ENCODE measurements at regions not wholly inside any gene's neighbourhood (a gene's known extent, or its start where the extent isn't known, plus 50 kb on each side); places are given as distances from the start of the nearest gene placed in this dataset.

DNA sequence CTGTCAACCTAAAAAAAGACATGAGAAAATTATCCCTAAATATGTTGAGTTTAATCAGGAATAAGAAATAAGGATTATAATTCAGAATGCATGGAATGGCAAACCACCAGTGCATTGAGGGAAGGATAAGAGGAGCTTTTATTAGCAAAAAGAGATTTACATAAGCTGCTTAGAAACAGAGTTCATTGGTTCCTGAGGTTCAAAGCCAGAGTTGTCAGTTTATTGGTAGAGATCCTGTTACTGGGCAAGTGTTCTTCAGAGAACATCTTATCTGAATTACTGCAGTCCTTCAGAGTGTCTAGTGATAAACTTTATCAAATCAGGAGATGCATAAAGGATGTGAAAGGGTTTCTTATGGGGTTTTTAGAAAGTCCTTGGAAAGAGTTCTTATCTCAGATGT, 76.0 kb upstream of the MEX3C start:
- no peak for DNase-seq (ENCODE audit: low read depth in 1 of 2, low spot score in 1 of 2)
- Histone ChIP-seq H3K27me3 (ENCODE audit: insufficient read depth, poor library complexity, severe bottlenecking) (no peaks in the 10 kb centered on the region), H3K4me3 (replicated peaks; ENCODE audit: insufficient read depth, low read length) (no peak overlapping the region), H3K27ac (replicated peaks) (no peak overlapping the region)
- TF ChIP-seq, protein P1, sequence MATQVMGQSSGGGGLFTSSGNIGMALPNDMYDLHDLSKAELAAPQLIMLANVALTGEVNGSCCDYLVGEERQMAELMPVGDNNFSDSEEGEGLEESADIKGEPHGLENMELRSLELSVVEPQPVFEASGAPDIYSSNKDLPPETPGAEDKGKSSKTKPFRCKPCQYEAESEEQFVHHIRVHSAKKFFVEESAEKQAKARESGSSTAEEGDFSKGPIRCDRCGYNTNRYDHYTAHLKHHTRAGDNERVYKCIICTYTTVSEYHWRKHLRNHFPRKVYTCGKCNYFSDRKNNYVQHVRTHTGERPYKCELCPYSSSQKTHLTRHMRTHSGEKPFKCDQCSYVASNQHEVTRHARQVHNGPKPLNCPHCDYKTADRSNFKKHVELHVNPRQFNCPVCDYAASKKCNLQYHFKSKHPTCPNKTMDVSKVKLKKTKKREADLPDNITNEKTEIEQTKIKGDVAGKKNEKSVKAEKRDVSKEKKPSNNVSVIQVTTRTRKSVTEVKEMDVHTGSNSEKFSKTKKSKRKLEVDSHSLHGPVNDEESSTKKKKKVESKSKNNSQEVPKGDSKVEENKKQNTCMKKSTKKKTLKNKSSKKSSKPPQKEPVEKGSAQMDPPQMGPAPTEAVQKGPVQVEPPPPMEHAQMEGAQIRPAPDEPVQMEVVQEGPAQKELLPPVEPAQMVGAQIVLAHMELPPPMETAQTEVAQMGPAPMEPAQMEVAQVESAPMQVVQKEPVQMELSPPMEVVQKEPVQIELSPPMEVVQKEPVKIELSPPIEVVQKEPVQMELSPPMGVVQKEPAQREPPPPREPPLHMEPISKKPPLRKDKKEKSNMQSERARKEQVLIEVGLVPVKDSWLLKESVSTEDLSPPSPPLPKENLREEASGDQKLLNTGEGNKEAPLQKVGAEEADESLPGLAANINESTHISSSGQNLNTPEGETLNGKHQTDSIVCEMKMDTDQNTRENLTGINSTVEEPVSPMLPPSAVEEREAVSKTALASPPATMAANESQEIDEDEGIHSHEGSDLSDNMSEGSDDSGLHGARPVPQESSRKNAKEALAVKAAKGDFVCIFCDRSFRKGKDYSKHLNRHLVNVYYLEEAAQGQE (IDR thresholded peaks at IDR 0.05; ENCODE audit: insufficient replicate concordance, low read depth), result no peak
- no peak for TF ChIP-seq POLR2AphosphoS5 (IDR thresholded peaks at IDR 0.05; ENCODE audit: low read depth)
- no peak for TF ChIP-seq SPI1 (IDR thresholded peaks at IDR 0.05; ENCODE audit: borderline replicate concordance, low read depth)

DNA sequence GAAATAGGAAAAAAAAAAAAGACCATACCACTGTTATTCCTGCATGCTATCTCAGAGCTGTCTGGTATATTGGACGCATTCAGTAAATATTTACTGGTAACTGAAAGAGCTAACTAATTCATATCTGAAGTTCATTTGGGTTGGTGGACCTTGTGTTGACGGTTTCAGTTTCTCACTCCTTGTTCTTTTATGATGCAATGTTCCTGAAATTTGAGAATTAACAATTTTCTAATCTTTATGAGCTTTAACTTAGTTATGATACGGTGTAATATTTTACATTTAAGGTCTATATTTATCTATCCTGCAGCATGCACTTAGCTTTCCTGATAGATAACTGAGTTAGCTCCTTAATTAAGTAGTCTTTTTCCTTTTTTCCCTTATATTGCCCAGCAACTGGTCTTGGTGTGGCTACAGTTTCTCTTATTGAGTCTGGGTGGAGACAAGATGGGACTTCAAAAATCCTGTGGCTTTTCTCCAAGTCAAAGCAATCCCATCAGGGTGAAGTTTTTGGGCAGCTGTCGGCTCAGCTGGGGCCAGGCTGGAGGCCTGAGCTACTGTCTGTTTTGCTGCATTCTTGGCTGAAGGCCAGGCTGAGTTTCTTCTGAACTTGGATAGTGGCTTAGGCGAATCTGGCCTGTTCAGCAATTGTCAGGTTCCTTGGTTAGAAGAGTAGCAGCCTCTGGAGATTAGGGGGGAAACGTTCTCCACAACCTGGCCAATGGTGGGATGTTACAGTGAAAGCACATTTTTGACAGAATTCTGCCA, 78.4 kb upstream of the MEX3C start:
- no peaks in the 10 kb centered on the region for H3K27me3 ChIP-seq (ENCODE audit: insufficient read depth, poor library complexity, severe bottlenecking)
- no peak overlapping the region for H3K4me3 ChIP-seq (replicated peaks; ENCODE audit: insufficient read depth, low read length)
- no peak for DNase-seq (ENCODE audit: low read depth in 1 of 2, low spot score in 1 of 2)
- TF ChIP-seq, protein P1 (IDR thresholded peaks at IDR 0.05; ENCODE audit: insufficient replicate concordance, low read depth), result no peak
- TF ChIP-seq, protein P2, sequence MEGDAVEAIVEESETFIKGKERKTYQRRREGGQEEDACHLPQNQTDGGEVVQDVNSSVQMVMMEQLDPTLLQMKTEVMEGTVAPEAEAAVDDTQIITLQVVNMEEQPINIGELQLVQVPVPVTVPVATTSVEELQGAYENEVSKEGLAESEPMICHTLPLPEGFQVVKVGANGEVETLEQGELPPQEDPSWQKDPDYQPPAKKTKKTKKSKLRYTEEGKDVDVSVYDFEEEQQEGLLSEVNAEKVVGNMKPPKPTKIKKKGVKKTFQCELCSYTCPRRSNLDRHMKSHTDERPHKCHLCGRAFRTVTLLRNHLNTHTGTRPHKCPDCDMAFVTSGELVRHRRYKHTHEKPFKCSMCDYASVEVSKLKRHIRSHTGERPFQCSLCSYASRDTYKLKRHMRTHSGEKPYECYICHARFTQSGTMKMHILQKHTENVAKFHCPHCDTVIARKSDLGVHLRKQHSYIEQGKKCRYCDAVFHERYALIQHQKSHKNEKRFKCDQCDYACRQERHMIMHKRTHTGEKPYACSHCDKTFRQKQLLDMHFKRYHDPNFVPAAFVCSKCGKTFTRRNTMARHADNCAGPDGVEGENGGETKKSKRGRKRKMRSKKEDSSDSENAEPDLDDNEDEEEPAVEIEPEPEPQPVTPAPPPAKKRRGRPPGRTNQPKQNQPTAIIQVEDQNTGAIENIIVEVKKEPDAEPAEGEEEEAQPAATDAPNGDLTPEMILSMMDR (IDR thresholded peaks at IDR 0.05; ENCODE audit: insufficient read depth, low read length), result no peak
- no peak for TF ChIP-seq SPI1 (IDR thresholded peaks at IDR 0.05; ENCODE audit: borderline replicate concordance, low read depth)
- no peak for TF ChIP-seq GABPA (IDR thresholded peaks at IDR 0.05; ENCODE audit: low read depth)
- TF ChIP-seq POLR2AphosphoS5 (IDR thresholded peaks at IDR 0.05; ENCODE audit: low read depth), result no peak
- no peak overlapping the region for H3K27ac ChIP-seq (replicated peaks)

DNA sequence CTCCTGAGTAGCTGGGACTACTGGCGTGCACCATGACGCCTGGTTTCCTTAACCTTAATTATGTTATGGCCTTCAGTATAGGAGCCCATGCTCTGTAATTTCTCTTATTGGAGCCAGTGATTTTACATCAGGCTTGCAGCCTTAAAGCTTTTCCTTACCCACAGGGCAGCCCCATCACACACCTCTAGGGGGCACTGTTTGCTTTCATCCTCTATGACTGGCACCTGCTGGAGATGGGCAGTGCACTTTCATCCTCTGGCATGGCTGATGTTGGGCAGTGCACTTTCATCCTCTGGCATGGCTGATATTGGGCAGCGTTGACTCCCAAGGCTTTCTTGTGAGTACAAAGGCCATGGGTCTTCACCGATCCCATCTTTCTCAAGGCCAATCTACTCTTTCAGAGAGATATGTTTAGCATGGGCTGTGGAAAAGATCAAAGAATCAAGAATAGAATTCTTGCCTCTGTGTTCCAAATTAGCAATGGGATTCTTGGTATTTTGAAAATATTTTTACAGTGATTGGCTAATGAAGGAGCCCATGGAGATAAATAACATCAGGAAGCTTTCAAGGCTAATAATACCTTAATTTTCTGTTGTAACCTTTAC, 80.7 kb upstream of the MEX3C start:
- Histone ChIP-seq H3K4me3 (replicated peaks; ENCODE audit: insufficient read depth, low read length) (no peak overlapping the region), H3K27ac (replicated peaks) (no peak overlapping the region), H3K27me3 (ENCODE audit: insufficient read depth, poor library complexity, severe bottlenecking) (no peaks in the 10 kb centered on the region)
- TF ChIP-seq, protein P2 (IDR thresholded peaks at IDR 0.05; ENCODE audit: insufficient read depth, low read length), result peak; percentile 91
- TF ChIP-seq POLR2AphosphoS5 (IDR thresholded peaks at IDR 0.05; ENCODE audit: low read depth), result no peak
- DNase-seq (ENCODE audit: low read depth in 1 of 2, low spot score in 1 of 2), result peak; percentile 35 to 64

DNA sequence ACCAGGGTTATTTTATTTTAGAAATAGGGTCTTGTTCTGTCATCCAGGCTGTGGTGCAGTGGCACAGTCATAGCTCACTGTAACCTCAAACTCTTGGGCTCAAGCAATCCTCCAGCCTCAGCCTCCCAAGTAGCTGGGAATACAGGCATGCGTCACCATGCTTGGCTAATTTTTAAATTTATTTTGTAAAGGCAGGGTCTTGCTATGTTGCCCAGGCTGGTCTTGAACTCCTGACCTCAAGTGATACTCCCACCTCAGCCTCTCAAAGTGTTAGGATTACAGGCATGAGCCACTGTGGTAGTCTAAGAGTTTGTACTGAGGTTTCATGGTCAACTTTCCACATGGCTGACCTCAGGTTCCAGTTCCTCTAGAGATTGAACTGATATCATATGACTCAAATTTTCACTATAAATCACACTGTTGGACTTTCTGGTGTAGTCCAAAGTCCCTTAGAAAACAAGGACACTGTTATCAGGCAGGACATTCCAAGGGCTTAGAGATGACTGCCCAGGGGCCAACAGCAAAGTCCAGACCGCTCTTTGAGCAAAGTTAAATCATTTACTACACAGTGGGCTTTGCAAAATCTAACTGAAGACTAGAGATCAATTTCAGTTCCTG, 82.0 kb upstream of the MEX3C start:
- DNase-seq (ENCODE audit: low read depth in 1 of 2, low spot score in 1 of 2), result no peak
- H3K4me3 ChIP-seq (replicated peaks; ENCODE audit: insufficient read depth, low read length), result no peak overlapping the region
- TF ChIP-seq GABPA (IDR thresholded peaks at IDR 0.05; ENCODE audit: low read depth) (no peak), POLR2AphosphoS5 (IDR thresholded peaks at IDR 0.05; ENCODE audit: low read depth) (no peak), SPI1 (IDR thresholded peaks at IDR 0.05; ENCODE audit: borderline replicate concordance, low read depth) (no peak)
- TF ChIP-seq, protein P2 (IDR thresholded peaks at IDR 0.05; ENCODE audit: insufficient read depth, low read length), result no peak
- TF ChIP-seq, protein P1 (IDR thresholded peaks at IDR 0.05; ENCODE audit: insufficient replicate concordance, low read depth), result no peak
- H3K27ac ChIP-seq (replicated peaks), result no peak overlapping the region
- no peaks in the 10 kb centered on the region for H3K27me3 ChIP-seq (ENCODE audit: insufficient read depth, poor library complexity, severe bottlenecking)

Measured in HL-60 (cell line).